Panc1 (cell line): ENCODE measurements at regions not wholly inside any gene's neighbourhood (a gene's known extent, or its start where the extent isn't known, plus 50 kb on each side); places are given as distances from the start of the nearest gene placed in this dataset.

Source experiments
- ATAC-seq: fragments of 200-7000 bp; cut with Tn5 transposase; 2 replicates; pipeline ENCODE4 v1.9.1; 2020; ENCODE audit warnings: mild to moderate bottlenecking, moderate library complexity
- BruUV-seq: library from RNA; stranded (reverse); fragments of 400-500 nt; replicated peaks from 2 replicates; lab custom pipeline; 2021; lab: Mats Ljungman, UMichigan
- CTCF ChIA-PET: fragments of 300-600 bp; sonication (Branson Sonifier 250); formaldehyde crosslinking; loops from one replicate; lab custom pipeline; 2022; ENCODE audit warnings: antibody characterized with exemption; lab: Charles Lee
- POLR2A ChIA-PET: fragments of 300-600 bp; sonication (Branson Sonifier 250); formaldehyde crosslinking; loops from one replicate; lab custom pipeline; 2022; ENCODE audit warnings: antibody characterized with exemption; lab: Charles Lee
- DNase-seq: peaks from one replicate; pipeline ENCODE4 v3.0.0-alpha.2; 2010; ENCODE audit warnings: low read depth, low spot score
- H3K27ac ChIP-seq: 2 replicates; pipeline ENCODE4 v1.5.1; 2011; ENCODE audit warnings: mild to moderate bottlenecking, low read length, inconsistent platforms
- H3K27me3 ChIP-seq: fragments of 200-500 bp; sonication (Bioruptor generic); 2 replicates; pipeline ENCODE4 v1.6.0; 2014; ENCODE audit warnings: low read length, inconsistent platforms; ENCODE audit not compliant: control insufficient read depth, insufficient read depth
- H3K36me3 ChIP-seq: fragments of 200-500 bp; sonication (Bioruptor generic); 2 replicates; pipeline ENCODE4 v1.5.1; 2014; ENCODE audit warnings: inconsistent platforms, mild to moderate bottlenecking, low read length, moderate library complexity; ENCODE audit not compliant: control insufficient read depth, insufficient read depth
- H3K4me1 ChIP-seq: 2 replicates; pipeline ENCODE4 v1.5.1; 2011; ENCODE audit warnings: inconsistent platforms, mild to moderate bottlenecking, low read length, moderate library complexity; ENCODE audit not compliant: control insufficient read depth, insufficient read depth
- H3K4me3 ChIP-seq, 2 experiments: 2 replicates each; pipeline ENCODE4 v1.5.1; 2011 to 2012; ENCODE audit warnings: low read depth in 2 of 2, low read length in 2 of 2, mild to moderate bottlenecking in 2 of 2, inconsistent platforms in 1 of 2, moderate library complexity in 1 of 2
- H3K9me3 ChIP-seq: fragments of 200-500 bp; sonication (Bioruptor generic); 2 replicates; pipeline ENCODE4 v1.5.1; 2014; ENCODE audit warnings: low read depth, mild to moderate bottlenecking, inconsistent platforms, low read length, moderate library complexity; ENCODE audit not compliant: control insufficient read depth, insufficient read depth
- CTCF ChIP-seq: fragments of 450-650 bp; IDR thresholded peaks from 2 replicates; pipeline ENCODE4 v1.5.1; 2017; ENCODE audit warnings: mild to moderate bottlenecking
- POLR2AphosphoS5 ChIP-seq: IDR thresholded peaks from 2 replicates; pipeline ENCODE4 v1.6.1; 2012; ENCODE audit warnings: mild to moderate bottlenecking, low read depth, low read length, moderate library complexity
- REST ChIP-seq, 2 experiments: IDR thresholded peaks; 2 replicates each; pipeline ENCODE4 v1.6.1; 2011 to 2012; ENCODE audit warnings: low read depth in 2 of 2, control low read depth in 1 of 2, low read length in 1 of 2, mild to moderate bottlenecking in 1 of 2, moderate library complexity in 1 of 2; ENCODE audit not compliant: insufficient read depth in 1 of 2
- SIN3A ChIP-seq: IDR thresholded peaks from 2 replicates; pipeline ENCODE4 v1.6.1; 2012; ENCODE audit warnings: low read depth, mild to moderate bottlenecking, low read length, moderate library complexity, borderline replicate concordance; ENCODE audit not compliant: insufficient read depth
- TCF7L2 ChIP-seq: IDR thresholded peaks from 2 replicates; pipeline ENCODE4 v1.6.1; 2011; ENCODE audit warnings: mild to moderate bottlenecking, low read depth, low read length, inconsistent platforms
- in situ Hi-C: cut with HindIII; loops from 2 replicates; pipeline ENCODE4 v1.10.0; 2016; ENCODE audit warnings: low sequenced_read_pairs, low pct_unique_long_range_greater_than_20kb
- intact Hi-C: fragments of 100-400 bp; cut with micrococcal nuclease; formaldehyde crosslinking; loops from one replicate; pipeline ENCODE4 v1.10.0; 2022; ENCODE audit not compliant: unreplicated experiment

GRCh38 chr5:173495225-173495904, 121.1 kb downstream of the BOD1 start:
- in situ Hi-C loops: no loop called here
- Histone ChIP-seq H3K4me1 (no peaks in the 10 kb centered on the region; the same call in 1 of the 2 replicates), H3K4me3 (no peak overlapping the region), H3K27me3 (no peaks in the 10 kb centered on the region), H3K27ac (no peak overlapping the region), H3K9me3 (no peaks in the 10 kb centered on the region), H3K36me3 (no peaks in the 10 kb centered on the region)
- ChIA-PET CTCF (no interaction called here), POLR2A (no interaction called here)
- no peak for ATAC-seq
- no TSS peak for BruUV-seq
- intact Hi-C loops: no loop called here
- no peak for DNase-seq
- TF ChIP-seq POLR2AphosphoS5 (no peak), TCF7L2 (no peak), CTCF (no peak), REST (IDR thresholded peaks at IDR 0.05; ENCODE audit: insufficient read depth in 1 of 2, low read depth in 2 of 2, low read length in 1 of 2) (no peak), SIN3A (no peak)

GRCh38 chr5:173494446-173494845, 122.0 kb downstream of the BOD1 start:
- DNase-seq: no peak
- ChIA-PET CTCF (no interaction called here), POLR2A (no interaction called here)

More at GRCh38 chr5:173494446-173494845, 122.0 kb downstream of the BOD1 start:
- intact Hi-C loops (no loop called here), in situ Hi-C loops (no loop called here)
- TF ChIP-seq SIN3A (no peak), TCF7L2 (no peak), POLR2AphosphoS5 (no peak), REST (IDR thresholded peaks at IDR 0.05; ENCODE audit: insufficient read depth in 1 of 2, low read depth in 2 of 2, low read length in 1 of 2) (no peak), CTCF (no peak)
- Histone ChIP-seq H3K27me3 (no peaks in the 10 kb centered on the region), H3K4me1 (no peaks in the 10 kb centered on the region; the same call in 1 of the 2 replicates), H3K27ac (no peak overlapping the region), H3K36me3 (no peaks in the 10 kb centered on the region), H3K9me3 (no peaks in the 10 kb centered on the region), H3K4me3 (no peak overlapping the region)
- no peak for ATAC-seq
- no TSS peak for BruUV-seq
